Heart left ventricle (tissue), 16 donors: ENCODE measurements at regions not wholly inside any gene's neighbourhood (a gene's known extent, or its start where the extent isn't known, plus 50 kb on each side); places are given as distances from the start of the nearest gene placed in this dataset.
"Not testable (repeated sequence)": the region's sequence is repeated elsewhere in the genome, so short reads cannot be mapped to it uniquely, and the experiment has no call there.

ENCODE experiments used
- ATAC-seq, 4 donors: fragments of 200-7000 bp; cut with Tn5 transposase; one replicate each; pipeline ENCODE4 v1.9.1; 2020 to 2022; ENCODE audit warnings: moderate library complexity in 4 of 4, mild to moderate bottlenecking in 3 of 4, moderate number of reproducible peaks in 1 of 4
- DNase-seq, 5 donors: peaks; one replicate each; pipeline ENCODE4 v3.0.0-alpha.2; 2020
- H3K27ac ChIP-seq, 12 donors: fragments of 200-600 bp; sonication (generic) in 4 of 12; one replicate each; pipeline versions ENCODE4 v1.5.0 to v1.8.0; 2016 to 2022; ENCODE audit warnings: mild to moderate bottlenecking in 2 of 12
- H3K27me3 ChIP-seq, 9 donors: fragments of 200-600 bp; sonication (generic) in 2 of 9; one replicate each; pipeline versions ENCODE4 v1.5.1 to v1.8.0; 2016 to 2022; ENCODE audit warnings: mild to moderate bottlenecking in 3 of 9
- H3K36me3 ChIP-seq, 9 donors: fragments of 200-600 bp; sonication (generic) in 2 of 9; one replicate each; pipeline versions ENCODE4 v1.5.0 to v1.8.0; 2018 to 2022; ENCODE audit warnings: mild to moderate bottlenecking in 2 of 9
- H3K4me1 ChIP-seq, 12 donors: fragments of 200-600 bp; sonication (generic) in 4 of 12; one replicate each; pipeline versions ENCODE4 v1.5.0 to v1.8.0; 2016 to 2022; ENCODE audit warnings: mild to moderate bottlenecking in 3 of 12
- H3K4me3 ChIP-seq, 12 donors: fragments of 200-600 bp; sonication (generic) in 4 of 12; one replicate each; pipeline versions ENCODE4 v1.5.0 to v1.8.0; 2017 to 2022; ENCODE audit warnings: mild to moderate bottlenecking in 9 of 12, moderate library complexity in 4 of 12
- H3K9me3 ChIP-seq, 12 donors: fragments of 200-600 bp; sonication (generic) in 4 of 12; one replicate each; pipeline versions ENCODE4 v1.5.0 to v1.8.0; 2016 to 2022; ENCODE audit warnings: mild to moderate bottlenecking in 1 of 12
- POLR2A ChIP-seq, 2 donors: fragments of 450-650 bp; IDR thresholded peaks; one replicate each; pipeline ENCODE4 v1.6.1; 2017; ENCODE audit warnings: antibody characterized with exemption in 2 of 2, mild to moderate bottlenecking in 2 of 2, moderate library complexity in 2 of 2
- WGBS, 4 donors: extraction: QIAGEN DNeasy Blood & Tissue Kit in 2 of 4; methylation state at CpG; one replicate each; pipeline versions ENCODE4 v1.1.5 to v1.1.7; 2013 to 2018; 5-methylcytosine and 5-hydroxymethylcytosine counted together
- intact Hi-C, 10 donors: fragments of 100-400 bp; cut with DNase I; formaldehyde crosslinking; loops; one replicate each; pipeline versions ENCODE4 v1.11.1 to v1.14.2; 2022
- TF ChIP-seq, protein P1 (sequence below), 12 donors: fragments of 200-600 bp; sonication (generic) in 4 of 12; IDR thresholded peaks; one replicate each; pipeline versions ENCODE4 v1.5.0 to v1.8.0; 2018 to 2022; ENCODE audit warnings: antibody characterized with exemption in 12 of 12, mild to moderate bottlenecking in 5 of 12
- donor health status: ischemic (EF 13 %, LVEDD 7.1; RV severe dilation, severe dysfunction).
- donor health status: healthy with polysubstance abuse.
- donor health status: DM: no; HTN: yes; CAD: no.
- donor health status: DM: no; HTN: no; CAD: no.
- donor health status: ischemic (EF 25% LVEDD 6.9; RV normal size, moderate dysfunction).
- donor health status: ischemic (EF 25% LVEDD 5.7; RV mildly dilated, moderate dysfunction).
- donor health status: healthy.
- donor health status: DM: yes; HTN: yes; CAD: no.
- donor health status: ischemic (EF 35%, LVEDD 5.7; RV mildly dilated, moderate dysfunction).
- donor health status: nonischemic (EF 11% LVEDD 7.7; RV severe dilation, severe dysfunction).
- donor health status: DM: yes; HTN: yes; CAD: no.
- donor health status: PGD.
- donor health status: ischemic (EF 29% LVEDD 5.4; RV normal size, mild dysfunction).
- donor health status: nonischemic (EF 23%, LVEDD 6.1; RV moderate dilation, normal function).

DNA sequence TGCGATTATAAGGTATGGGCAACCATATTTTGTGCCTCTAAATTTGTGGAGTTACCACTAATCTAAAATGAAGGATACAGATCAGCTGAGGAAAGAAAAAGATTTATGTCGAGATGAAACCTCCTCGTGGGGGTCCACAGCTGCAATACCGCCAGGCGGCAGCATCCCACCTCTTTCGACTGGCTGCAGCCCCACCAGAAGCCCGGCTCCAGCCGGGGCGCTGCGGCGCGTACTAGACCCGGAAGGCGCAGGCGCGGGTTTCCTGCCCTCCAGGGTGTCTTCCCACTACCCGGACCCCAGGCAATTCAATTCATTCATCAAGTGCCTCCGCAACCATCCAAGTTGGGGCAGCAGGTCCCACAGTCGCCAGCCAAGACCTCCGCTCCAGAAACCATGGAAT lies 366.1 kb upstream of the DEFB115 start:
- DNase-seq, H3K4me3 ChIP-seq, H3K9me3 ChIP-seq, ATAC-seq, H3K36me3 ChIP-seq, H3K4me1 ChIP-seq, intact Hi-C loops, H3K27ac ChIP-seq: not testable (repeated sequence)
- TF ChIP-seq, protein P1, sequence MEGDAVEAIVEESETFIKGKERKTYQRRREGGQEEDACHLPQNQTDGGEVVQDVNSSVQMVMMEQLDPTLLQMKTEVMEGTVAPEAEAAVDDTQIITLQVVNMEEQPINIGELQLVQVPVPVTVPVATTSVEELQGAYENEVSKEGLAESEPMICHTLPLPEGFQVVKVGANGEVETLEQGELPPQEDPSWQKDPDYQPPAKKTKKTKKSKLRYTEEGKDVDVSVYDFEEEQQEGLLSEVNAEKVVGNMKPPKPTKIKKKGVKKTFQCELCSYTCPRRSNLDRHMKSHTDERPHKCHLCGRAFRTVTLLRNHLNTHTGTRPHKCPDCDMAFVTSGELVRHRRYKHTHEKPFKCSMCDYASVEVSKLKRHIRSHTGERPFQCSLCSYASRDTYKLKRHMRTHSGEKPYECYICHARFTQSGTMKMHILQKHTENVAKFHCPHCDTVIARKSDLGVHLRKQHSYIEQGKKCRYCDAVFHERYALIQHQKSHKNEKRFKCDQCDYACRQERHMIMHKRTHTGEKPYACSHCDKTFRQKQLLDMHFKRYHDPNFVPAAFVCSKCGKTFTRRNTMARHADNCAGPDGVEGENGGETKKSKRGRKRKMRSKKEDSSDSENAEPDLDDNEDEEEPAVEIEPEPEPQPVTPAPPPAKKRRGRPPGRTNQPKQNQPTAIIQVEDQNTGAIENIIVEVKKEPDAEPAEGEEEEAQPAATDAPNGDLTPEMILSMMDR (IDR thresholded peaks at IDR 0.05) = peak in 5 of 12 donors; percentile 11 to 31 (median 18)
- H3K27me3 ChIP-seq = peaks cover 0 to 61% (median 16%) of the 10 kb centered on the region in 9 donors
- WGBS, 4 donors = 4 to 58% (median 38%) methylated on average over 20 of the region's 20 CpGs

DNA sequence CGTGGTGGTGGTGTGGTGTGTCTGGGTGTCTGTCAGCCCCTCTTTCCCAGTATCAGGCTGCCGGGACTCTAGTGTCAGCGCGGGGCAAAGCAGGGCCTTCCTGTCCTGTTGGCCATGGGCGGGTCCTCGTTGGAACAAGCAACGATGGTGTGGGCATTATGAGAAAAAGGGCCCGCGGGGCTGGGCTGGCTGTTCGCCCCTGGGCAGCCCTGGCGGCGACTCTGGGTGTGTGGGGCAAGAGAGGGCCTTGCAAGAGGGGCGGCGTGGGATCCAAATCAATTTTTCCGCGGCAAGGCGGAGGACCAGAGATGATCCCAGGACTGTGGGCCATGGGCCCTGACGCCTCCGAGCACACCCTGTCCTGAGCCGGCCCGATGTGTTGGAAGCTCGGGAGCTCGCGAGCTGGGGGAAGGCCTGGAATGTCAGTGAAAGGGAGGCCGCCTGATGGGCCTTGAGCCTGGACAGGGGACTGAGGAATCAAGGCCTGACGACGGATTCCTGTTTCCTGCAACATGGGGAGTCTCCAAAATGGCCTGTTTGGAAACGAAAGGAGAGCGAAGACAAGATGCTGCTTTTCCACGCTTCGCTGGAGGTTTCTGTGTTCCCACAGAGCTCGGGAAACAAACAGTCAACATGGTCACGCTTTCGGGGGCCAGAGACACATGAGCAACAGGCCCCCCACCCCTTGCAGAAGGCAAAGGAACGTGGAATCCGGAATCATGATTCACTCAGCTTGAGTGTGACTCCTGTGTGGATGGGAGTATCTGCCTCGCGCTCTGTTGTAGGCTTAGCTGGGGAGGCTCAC lies 364.7 kb upstream of the DEFB115 start:
- 9 to 84% (median 56%) methylated on average over 37 to 38 of the region's 38 CpGs for WGBS, 4 donors
- TF ChIP-seq POLR2A (IDR thresholded peaks at IDR 0.05) = no peak
- TF ChIP-seq, protein P1 (IDR thresholded peaks at IDR 0.05) = no peak
- no peak overlapping the region for H3K4me3 ChIP-seq
- peaks cover 0 to 72% (median 16%) of the 10 kb centered on the region in 9 donors for H3K27me3 ChIP-seq
- ATAC-seq (no peak), DNase-seq (no peak)
- H3K27ac ChIP-seq = no peak overlapping the region
- H3K9me3 ChIP-seq = peaks cover 0 to 5% (median 0%) of the 10 kb centered on the region in 12 donors
- intact Hi-C loops = no loop called here
- no peaks in the 10 kb centered on the region for H3K4me1 ChIP-seq
- no peaks in the 10 kb centered on the region for H3K36me3 ChIP-seq

DNA sequence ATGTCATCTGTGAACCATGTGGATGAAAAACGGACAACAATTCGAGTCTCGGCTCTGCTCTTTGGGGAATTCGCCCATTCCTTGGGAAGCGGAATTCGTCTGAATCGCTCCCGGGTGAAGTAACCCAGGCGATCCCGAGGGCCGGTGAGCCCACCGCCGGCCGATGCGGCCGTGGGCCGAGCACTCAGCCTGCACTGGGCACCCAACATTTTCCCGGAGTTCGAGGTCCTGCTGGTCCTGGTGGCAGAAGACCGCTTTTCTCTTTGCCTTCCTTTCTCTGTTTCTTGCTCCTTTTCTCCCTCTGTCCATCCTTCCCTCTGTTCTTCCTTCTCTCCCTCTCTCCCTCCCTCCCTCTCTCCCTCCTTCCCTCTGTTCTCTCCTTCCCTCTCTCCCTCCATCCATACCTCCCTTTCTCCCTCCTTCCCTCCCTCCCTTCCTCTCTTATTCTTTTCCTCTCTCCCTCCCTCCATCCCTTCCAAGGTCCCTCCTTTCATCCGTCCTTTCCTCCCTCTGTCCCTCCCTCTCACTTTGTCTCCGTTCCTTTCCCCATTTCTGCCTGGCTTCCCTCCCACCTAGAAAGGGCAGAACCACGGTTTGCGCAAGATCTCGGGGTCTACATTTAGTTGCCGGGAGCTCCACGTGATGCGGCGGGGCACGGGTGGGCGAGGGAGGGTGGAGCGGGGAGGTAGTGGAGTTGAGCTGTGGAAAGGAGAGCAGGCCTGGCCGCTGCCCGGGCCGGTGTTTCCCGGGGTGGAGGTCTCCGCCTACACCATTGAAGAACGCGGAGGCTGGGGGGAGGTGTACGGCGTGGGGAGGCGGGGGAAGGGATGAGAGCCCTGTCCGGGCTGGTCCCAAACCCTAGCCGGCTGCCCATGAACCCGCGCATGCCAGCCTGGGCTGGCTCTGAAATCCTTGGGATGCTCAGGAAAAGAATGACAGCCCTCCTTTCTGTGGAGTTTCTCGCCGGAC lies 363.8 kb upstream of the DEFB115 start:
- H3K36me3 ChIP-seq, DNase-seq, ATAC-seq, H3K4me1 ChIP-seq, H3K27ac ChIP-seq, H3K9me3 ChIP-seq, H3K4me3 ChIP-seq, intact Hi-C loops: not testable (repeated sequence)
- H3K27me3 ChIP-seq = peaks cover 0 to 74% (median 17%) of the 10 kb centered on the region in 9 donors
- WGBS, 4 donors = 9 to 70% (median 54%) methylated on average over 36 to 48 of the region's 48 CpGs

DNA sequence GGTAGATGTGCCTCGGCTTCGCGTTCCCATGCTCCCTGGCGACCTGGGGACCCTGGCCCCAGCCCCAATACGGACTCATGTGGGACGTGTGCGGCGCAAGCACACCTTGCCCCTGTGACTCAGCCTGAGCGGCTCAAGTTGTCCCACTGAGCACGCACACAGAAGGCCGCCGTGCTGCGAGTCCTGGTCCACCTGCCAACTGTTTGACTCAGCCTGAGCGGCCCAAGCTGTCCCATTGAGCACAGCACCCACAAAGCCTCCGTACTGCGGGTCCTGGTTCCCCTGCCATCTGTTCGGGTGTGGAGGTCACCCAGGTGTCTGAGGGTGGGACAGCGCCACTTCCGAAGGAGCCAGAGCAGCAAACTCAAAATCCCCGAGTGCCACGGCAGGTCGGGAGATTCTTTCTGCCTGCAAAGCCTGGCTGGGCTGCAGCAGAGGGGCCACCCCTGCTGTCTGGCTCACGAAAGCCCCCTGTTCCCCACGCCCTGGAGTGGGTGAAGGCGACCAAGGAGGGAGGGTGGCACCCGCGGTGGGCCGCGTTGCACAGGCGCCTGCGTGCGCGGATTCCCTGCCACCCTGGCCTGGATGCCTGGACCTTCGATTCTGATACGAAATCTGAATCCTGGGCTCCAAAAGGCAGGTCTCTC lies 362.6 kb upstream of the DEFB115 start:
- ATAC-seq, H3K36me3 ChIP-seq, DNase-seq, H3K4me3 ChIP-seq, H3K9me3 ChIP-seq, intact Hi-C loops, H3K27ac ChIP-seq, H3K4me1 ChIP-seq: not testable (repeated sequence)
- H3K27me3 ChIP-seq = peaks cover 0 to 79% (median 18%) of the 10 kb centered on the region in 9 donors
- WGBS, 4 donors = 9 to 79% (median 51%) methylated on average over 24 to 35 of the region's 35 CpGs

DNA sequence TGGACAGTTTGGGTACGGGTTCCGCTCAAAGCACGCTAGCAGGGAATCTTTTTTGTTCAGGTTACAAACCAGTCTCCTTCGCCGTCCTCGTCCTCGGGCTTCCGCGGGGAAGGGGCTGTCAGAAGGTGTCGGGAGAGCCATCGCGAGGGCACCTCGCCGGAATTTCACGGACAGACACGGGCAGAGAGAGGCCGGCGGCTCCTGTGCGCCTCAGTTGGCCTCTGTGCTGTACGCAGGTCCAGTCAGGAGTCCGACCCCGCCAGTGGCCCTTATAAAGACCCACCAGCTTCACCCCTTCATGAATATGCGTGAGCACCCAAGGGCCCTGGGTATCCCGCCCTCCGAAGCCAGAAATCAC lies 362.1 kb upstream of the DEFB115 start:
- H3K4me1 ChIP-seq, H3K36me3 ChIP-seq, intact Hi-C loops, H3K4me3 ChIP-seq, H3K9me3 ChIP-seq, DNase-seq, H3K27ac ChIP-seq, ATAC-seq: not testable (repeated sequence)
- peaks cover 0 to 79% (median 21%) of the 10 kb centered on the region in 9 donors for H3K27me3 ChIP-seq
- WGBS, 4 donors = 5 to 100% (median 43%) methylated on average over 3 to 25 of the region's 25 CpGs

DNA sequence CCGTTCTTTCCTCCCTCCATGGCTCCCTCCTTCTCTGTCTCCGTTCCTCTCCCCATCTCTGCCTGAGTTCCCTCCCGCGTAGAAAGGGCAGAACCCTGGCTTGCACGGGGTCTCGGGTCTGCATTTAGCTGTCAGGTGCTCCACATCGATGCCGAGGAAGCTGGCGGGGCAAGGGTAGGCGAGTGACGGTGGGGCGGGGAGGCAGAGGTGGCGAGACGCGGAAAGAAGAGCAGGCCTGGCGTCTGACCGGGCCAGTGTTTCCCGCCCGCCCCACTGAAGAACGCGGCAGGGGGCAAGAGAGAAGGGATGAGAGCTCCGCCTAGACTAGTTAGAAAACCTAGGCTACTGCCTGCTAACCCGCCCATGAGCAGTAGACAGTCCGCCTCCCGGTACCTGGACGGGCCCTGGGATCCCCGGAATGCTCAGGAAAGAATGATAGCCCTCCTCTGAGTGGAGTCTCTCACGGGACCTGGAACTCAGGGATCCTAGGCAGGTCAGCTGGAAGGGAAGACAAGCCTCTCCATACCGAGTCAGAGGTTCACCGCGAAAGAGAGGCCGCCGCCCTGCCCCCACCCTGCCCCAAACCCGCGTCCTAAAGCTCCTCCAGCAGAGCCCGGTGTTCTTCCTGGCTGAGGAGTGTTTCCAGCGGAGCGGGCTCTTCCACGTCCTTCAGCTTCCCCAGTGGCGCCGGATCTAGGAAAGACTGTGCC lies 357.9 kb upstream of the DEFB115 start:
- H3K4me3 ChIP-seq, DNase-seq, H3K4me1 ChIP-seq, H3K27ac ChIP-seq, ATAC-seq, intact Hi-C loops, H3K36me3 ChIP-seq: not testable (repeated sequence)
- Histone ChIP-seq H3K9me3 (peaks cover 0 to 13% (median 0%) of the 10 kb centered on the region in 12 donors), H3K27me3 (peaks cover 0 to 50% (median 11%) of the 10 kb centered on the region in 9 donors)
- 4 to 61% (median 48%) methylated on average over 31 to 41 of the region's 41 CpGs for WGBS, 4 donors

DNA sequence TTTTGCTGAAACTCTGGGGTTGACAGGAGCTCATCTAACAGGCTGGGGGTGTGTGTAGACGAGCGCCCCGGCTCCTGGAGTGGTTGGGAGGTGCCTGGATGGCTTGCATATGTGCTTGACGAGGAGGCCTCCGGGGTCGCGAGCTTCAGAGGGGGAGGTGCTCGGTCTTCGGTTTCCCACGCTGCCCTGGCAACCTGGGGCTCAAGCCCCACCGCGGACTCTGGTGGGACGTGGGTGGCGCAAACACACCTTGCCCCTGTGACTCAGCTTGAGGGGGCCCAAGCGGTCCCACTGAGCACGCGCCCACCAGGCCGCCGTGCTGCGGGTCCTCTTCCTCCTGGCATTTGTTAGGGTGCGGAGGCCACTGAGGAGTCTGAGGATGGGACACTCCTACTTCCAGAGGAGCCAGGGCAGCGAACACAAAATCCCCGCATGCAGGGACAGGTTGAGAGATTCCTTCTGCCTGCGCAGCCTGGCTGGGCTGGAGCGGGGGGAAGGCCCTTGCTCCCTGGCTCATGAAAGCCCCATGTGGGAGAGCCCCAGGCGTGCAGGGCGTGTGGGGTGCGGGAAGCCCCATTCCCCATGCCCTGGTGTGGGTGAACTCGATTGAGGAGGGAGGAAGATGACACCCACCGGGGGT lies 357.3 kb upstream of the DEFB115 start:
- WGBS, 4 donors = 15 to 67% (median 54%) methylated on average over 12 to 30 of the region's 30 CpGs
- H3K4me1 ChIP-seq, ATAC-seq, H3K4me3 ChIP-seq, intact Hi-C loops, H3K36me3 ChIP-seq, H3K27ac ChIP-seq, DNase-seq: not testable (repeated sequence)
- Histone ChIP-seq H3K9me3 (peaks cover 0 to 13% (median 0%) of the 10 kb centered on the region in 12 donors), H3K27me3 (peaks cover 0 to 43% (median 10%) of the 10 kb centered on the region in 9 donors)
